Astrocyte (in vitro differentiated cells and primary cell): ENCODE measurements at regions not wholly inside any gene's neighbourhood (a gene's known extent, or its start where the extent isn't known, plus 50 kb on each side); places are given as distances from the start of the nearest gene placed in this dataset.

ENCODE experiments used
- DNase-seq: peaks from one replicate; pipeline ENCODE4 v3.0.0-alpha.2; 2010; ENCODE audit warnings: low read depth
- FAIRE-seq: peaks from 2 replicates; lab custom pipeline; 2011; peaks lifted over from hg19 to GRCh38; lab: Jason Lieb, UNC
- H2AFZ ChIP-seq: 2 replicates; pipeline ENCODE4 v1.6.0; 2012; ENCODE audit warnings: low read depth, low read length, inconsistent platforms
- H3K27ac ChIP-seq: 2 replicates; pipeline ENCODE4 v1.5.1; 2011; ENCODE audit warnings: low read depth, low read length, inconsistent platforms
- H3K27me3 ChIP-seq: 2 replicates; pipeline ENCODE4 v1.6.0; 2011; ENCODE audit warnings: low read length, inconsistent platforms; ENCODE audit not compliant: insufficient read depth
- H3K36me3 ChIP-seq: 2 replicates; pipeline ENCODE4 v1.5.1; 2011; ENCODE audit warnings: low read length, inconsistent platforms; ENCODE audit not compliant: insufficient read depth
- H3K4me1 ChIP-seq: 2 replicates; pipeline ENCODE4 v1.5.1; 2011; ENCODE audit warnings: low read length, inconsistent platforms; ENCODE audit not compliant: insufficient read depth
- H3K4me2 ChIP-seq: 2 replicates; pipeline ENCODE4 v1.6.0; 2012; ENCODE audit warnings: low read length, inconsistent platforms
- H3K4me3 ChIP-seq: 2 replicates; pipeline ENCODE4 v1.5.1; 2011; ENCODE audit warnings: low read depth, mild to moderate bottlenecking, low read length, inconsistent platforms; ENCODE audit not compliant: insufficient read depth
- H3K79me2 ChIP-seq: 2 replicates; pipeline ENCODE4 v1.6.0; 2012; ENCODE audit warnings: mild to moderate bottlenecking, low read length, inconsistent platforms; ENCODE audit not compliant: insufficient read depth
- H3K9ac ChIP-seq: 2 replicates; pipeline ENCODE4 v1.6.0; 2012; ENCODE audit warnings: mild to moderate bottlenecking, low read length, inconsistent platforms
- H3K9me3 ChIP-seq: 2 replicates; pipeline ENCODE4 v1.5.1; 2012; ENCODE audit warnings: low read depth, mild to moderate bottlenecking, low read length, inconsistent platforms; ENCODE audit not compliant: insufficient read depth
- H4K20me1 ChIP-seq: 2 replicates; pipeline ENCODE4 v1.6.0; 2012; ENCODE audit warnings: low read length, inconsistent platforms; ENCODE audit not compliant: insufficient read depth
- H3K27ac Mint-ChIP-seq: one replicate; pipeline ENCODE4 v1.8.0; 2021; ENCODE audit warnings: mild to moderate bottlenecking, mixed read lengths; ENCODE audit not compliant: unreplicated experiment
- H3K27me3 Mint-ChIP-seq: one replicate; pipeline ENCODE4 v1.8.0; 2021; ENCODE audit warnings: low read depth, mixed read lengths; ENCODE audit not compliant: unreplicated experiment
- H3K36me3 Mint-ChIP-seq: one replicate; pipeline ENCODE4 v1.8.0; 2021; ENCODE audit warnings: low read depth, mixed read lengths; ENCODE audit not compliant: unreplicated experiment
- H3K4me1 Mint-ChIP-seq: one replicate; pipeline ENCODE4 v1.8.0; 2021; ENCODE audit warnings: low read depth, mixed read lengths; ENCODE audit not compliant: unreplicated experiment
- H3K4me3 Mint-ChIP-seq: one replicate; pipeline ENCODE4 v1.8.0; 2021; ENCODE audit warnings: mild to moderate bottlenecking, moderate library complexity, mixed read lengths; ENCODE audit not compliant: unreplicated experiment
- H3K9me3 Mint-ChIP-seq: one replicate; pipeline ENCODE4 v1.8.0; 2021; ENCODE audit warnings: mild to moderate bottlenecking, mixed read lengths; ENCODE audit not compliant: unreplicated experiment
- CTCF ChIP-seq: IDR thresholded peaks from 2 replicates; pipeline ENCODE4 v1.5.1; 2011; ENCODE audit warnings: low read depth, mild to moderate bottlenecking, inconsistent platforms, low read length, moderate library complexity; ENCODE audit not compliant: insufficient read depth
- EZH2 ChIP-seq: IDR thresholded peaks from 2 replicates; pipeline ENCODE4 v1.6.1; 2012; ENCODE audit warnings: mild to moderate bottlenecking, low read length, inconsistent platforms; ENCODE audit not compliant: insufficient read depth

GRCh38 chr3:177425042-177425441, 227.8 kb upstream of the TBL1XR1 start:
- Mint-ChIP-seq H3K9me3 (peaks cover 9% of the 10 kb centered on the region), H3K4me1 (peaks cover 12% of the 10 kb centered on the region), H3K27me3 (peaks cover 10% of the 10 kb centered on the region), H3K27ac (no peak overlapping the region), H3K4me3 (no peak overlapping the region), H3K36me3 (no peaks in the 10 kb centered on the region)
- no peak overlapping the region for H3K4me3 ChIP-seq
- H3K4me1 ChIP-seq = peaks cover 8% of the 10 kb centered on the region
- H3K9me3 ChIP-seq = no peaks in the 10 kb centered on the region
- H3K4me2 ChIP-seq = no peak overlapping the region
- no peak for DNase-seq
- H3K27me3 ChIP-seq = no peaks in the 10 kb centered on the region
- H3K9ac ChIP-seq = no peak overlapping the region
- H3K27ac ChIP-seq = no peak overlapping the region
- H2AFZ ChIP-seq = no peak overlapping the region
- no peaks in the 10 kb centered on the region for H3K79me2 ChIP-seq
- H3K36me3 ChIP-seq = no peaks in the 10 kb centered on the region
- FAIRE-seq = no peak
- TF ChIP-seq CTCF (no peak), EZH2 (no peak)
- H4K20me1 ChIP-seq = no peaks in the 10 kb centered on the region

GRCh38 chr3:177426106-177426877, 229.0 kb upstream of the TBL1XR1 start:
- Mint-ChIP-seq H3K4me3 (no peak overlapping the region), H3K9me3 (peaks cover 9% of the 10 kb centered on the region), H3K27me3 (peaks cover 10% of the 10 kb centered on the region), H3K36me3 (no peaks in the 10 kb centered on the region), H3K27ac (no peak overlapping the region), H3K4me1 (peaks cover 12% of the 10 kb centered on the region)
- DNase-seq = no peak
- no peak for TF ChIP-seq CTCF
- no peak for TF ChIP-seq EZH2
- Histone ChIP-seq H3K4me2 (no peak overlapping the region), H3K4me1 (peaks cover 6% of the 10 kb centered on the region), H3K9me3 (no peaks in the 10 kb centered on the region), H3K4me3 (no peak overlapping the region), H3K27ac (no peak overlapping the region), H3K27me3 (no peaks in the 10 kb centered on the region), H3K36me3 (no peaks in the 10 kb centered on the region), H3K79me2 (no peaks in the 10 kb centered on the region), H3K9ac (no peak overlapping the region), H2AFZ (no peak overlapping the region), H4K20me1 (no peaks in the 10 kb centered on the region)
- FAIRE-seq = no peak

- Histone ChIP-seq H3K4me3 (no peak overlapping the region), H3K27me3 (no peaks in the 10 kb centered on the region), H2AFZ (no peak overlapping the region), H3K9me3 (no peaks in the 10 kb centered on the region), H3K4me1 (peaks cover 6% of the 10 kb centered on the region), H3K27ac (no peak overlapping the region), H3K79me2 (no peaks in the 10 kb centered on the region), H3K36me3 (no peaks in the 10 kb centered on the region), H3K4me2 (no peak overlapping the region), H4K20me1 (no peaks in the 10 kb centered on the region), H3K9ac (no peak overlapping the region)
- TF ChIP-seq EZH2 (no peak), CTCF (no peak)
- Mint-ChIP-seq H3K4me3 (no peak overlapping the region), H3K9me3 (peaks cover 8% of the 10 kb centered on the region), H3K36me3 (no peaks in the 10 kb centered on the region), H3K27me3 (peaks cover 6% of the 10 kb centered on the region), H3K4me1 (peaks cover 12% of the 10 kb centered on the region), H3K27ac (no peak overlapping the region)
- FAIRE-seq (no peak), DNase-seq (no peak)
Observed at GRCh38 chr3:177426878-177427495, 229.7 kb upstream of the TBL1XR1 start.
